ENCODE measurements at regions not wholly inside any gene's neighbourhood (a gene's known extent, or its start where the extent isn't known, plus 50 kb on each side); places are given as distances from the start of the nearest gene placed in this dataset.

- peaks cover 0 to 5% (median 0%) of the 10 kb centered on the region in 12 donors for H3K4me1 ChIP-seq
- DNase-seq = no peak
- H3K4me3 ChIP-seq = no peak overlapping the region
- WGBS, 4 donors = 61 to 80% (median 72%) methylated on average over 4 of the region's 4 CpGs
- no peaks in the 10 kb centered on the region for H3K27me3 ChIP-seq
- no peak overlapping the region for H3K27ac ChIP-seq
- peak in 1 of 4 donors; percentile 51 for ATAC-seq
- peaks cover 0 to 8% (median 0%) of the 10 kb centered on the region in 12 donors for H3K9me3 ChIP-seq
- TF ChIP-seq, protein P1, sequence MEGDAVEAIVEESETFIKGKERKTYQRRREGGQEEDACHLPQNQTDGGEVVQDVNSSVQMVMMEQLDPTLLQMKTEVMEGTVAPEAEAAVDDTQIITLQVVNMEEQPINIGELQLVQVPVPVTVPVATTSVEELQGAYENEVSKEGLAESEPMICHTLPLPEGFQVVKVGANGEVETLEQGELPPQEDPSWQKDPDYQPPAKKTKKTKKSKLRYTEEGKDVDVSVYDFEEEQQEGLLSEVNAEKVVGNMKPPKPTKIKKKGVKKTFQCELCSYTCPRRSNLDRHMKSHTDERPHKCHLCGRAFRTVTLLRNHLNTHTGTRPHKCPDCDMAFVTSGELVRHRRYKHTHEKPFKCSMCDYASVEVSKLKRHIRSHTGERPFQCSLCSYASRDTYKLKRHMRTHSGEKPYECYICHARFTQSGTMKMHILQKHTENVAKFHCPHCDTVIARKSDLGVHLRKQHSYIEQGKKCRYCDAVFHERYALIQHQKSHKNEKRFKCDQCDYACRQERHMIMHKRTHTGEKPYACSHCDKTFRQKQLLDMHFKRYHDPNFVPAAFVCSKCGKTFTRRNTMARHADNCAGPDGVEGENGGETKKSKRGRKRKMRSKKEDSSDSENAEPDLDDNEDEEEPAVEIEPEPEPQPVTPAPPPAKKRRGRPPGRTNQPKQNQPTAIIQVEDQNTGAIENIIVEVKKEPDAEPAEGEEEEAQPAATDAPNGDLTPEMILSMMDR (IDR thresholded peaks at IDR 0.05) = no peak
- no peak for TF ChIP-seq POLR2A (IDR thresholded peaks at IDR 0.05)
- intact Hi-C loops (cut with DNase I) = loop anchor here in 1 of 10 donors (10.0 kb wide), 1 partner anchor 47 kb away; no protein-coding TSS in a partner anchor
- H3K36me3 ChIP-seq = no peaks in the 10 kb centered on the region
These were observed 119.2 kb downstream of the CARTPT start for GRCh38 chr5:71838286-71838685.

DNA sequence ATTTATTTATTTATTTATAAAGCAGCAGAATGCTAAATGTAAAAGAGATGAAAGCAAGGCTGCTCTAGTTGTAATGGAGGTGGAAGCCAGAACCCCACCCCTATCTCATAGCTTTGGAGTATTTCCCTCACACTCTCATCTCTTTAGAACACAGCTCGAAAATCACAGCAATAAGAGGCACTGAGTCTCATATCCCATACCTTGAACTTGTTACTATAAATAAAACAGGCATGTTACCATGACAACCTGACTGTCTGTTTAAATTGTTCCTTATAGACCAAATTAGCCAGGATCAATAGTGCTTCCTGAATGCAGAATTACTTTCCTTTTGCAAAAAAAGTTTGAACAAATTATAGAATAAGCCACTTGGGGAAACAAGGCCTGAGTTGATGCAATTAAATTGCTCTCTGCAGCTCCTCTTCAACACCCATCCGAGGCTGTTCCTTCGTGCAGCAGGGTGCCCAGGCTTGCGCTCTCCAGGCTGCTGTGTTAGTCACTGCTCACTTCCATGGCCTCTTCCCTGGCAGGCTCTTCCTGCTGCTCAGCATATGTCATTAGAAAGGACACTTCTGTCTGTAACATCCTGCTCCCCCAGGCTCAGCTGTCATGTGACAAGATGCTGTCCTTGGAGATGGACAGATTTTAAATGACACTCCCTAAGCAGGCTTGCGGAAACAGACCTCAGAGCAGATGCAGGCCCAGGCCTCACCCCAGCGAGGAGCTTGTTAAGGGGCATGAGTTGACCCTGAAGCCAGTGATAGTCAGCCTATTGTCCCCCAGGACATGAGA is 120.2 kb downstream of the CARTPT start:
- no peak overlapping the region for H3K4me3 ChIP-seq
- peak in 2 of 4 donors; percentile 29 to 46 for ATAC-seq
- no peak for TF ChIP-seq POLR2A (IDR thresholded peaks at IDR 0.05)
- TF ChIP-seq, protein P1 (IDR thresholded peaks at IDR 0.05) = no peak
- H3K27ac ChIP-seq = no peak overlapping the region
- 53 to 75% (median 68%) methylated on average over 6 of the region's 6 CpGs for WGBS, 4 donors
- peak in 1 of 5 donors; percentile 25 for DNase-seq
- peaks cover 0 to 5% (median 0%) of the 10 kb centered on the region in 12 donors for H3K4me1 ChIP-seq
- H3K36me3 ChIP-seq = no peaks in the 10 kb centered on the region
- H3K27me3 ChIP-seq = no peaks in the 10 kb centered on the region
- intact Hi-C loops (cut with DNase I) = loop anchor here in 1 of 10 donors (10.0 kb wide), 1 partner anchor 46 kb away; no protein-coding TSS in a partner anchor
- peaks cover 0 to 8% (median 0%) of the 10 kb centered on the region in 12 donors for H3K9me3 ChIP-seq

DNA sequence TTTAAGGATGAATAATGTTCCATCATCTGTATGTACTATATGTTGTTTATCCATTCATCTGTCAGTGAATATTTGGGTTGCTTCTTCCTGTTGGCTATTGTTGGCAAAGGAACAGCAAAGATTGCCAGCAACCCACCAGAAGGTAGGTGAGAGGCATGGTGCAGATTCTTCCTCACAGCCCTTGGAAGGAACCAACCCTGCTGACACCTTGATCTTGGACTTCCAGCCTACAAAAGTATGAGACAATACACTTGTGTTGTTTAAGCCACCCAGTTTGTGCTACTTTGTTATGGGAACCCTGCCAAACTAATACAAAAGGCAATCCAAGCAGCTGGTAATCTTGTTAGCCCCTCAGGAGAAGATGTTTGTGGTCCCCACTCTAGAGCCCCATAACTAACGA is 122.0 kb downstream of the CARTPT start:
- no peak for ATAC-seq
- Histone ChIP-seq H3K4me3 (no peak overlapping the region), H3K27me3 (no peaks in the 10 kb centered on the region), H3K9me3 (peaks cover 0 to 8% (median 0%) of the 10 kb centered on the region in 12 donors), H3K27ac (no peak overlapping the region), H3K36me3 (no peaks in the 10 kb centered on the region), H3K4me1 (peaks cover 0 to 5% (median 0%) of the 10 kb centered on the region in 12 donors)
- no peak for TF ChIP-seq POLR2A (IDR thresholded peaks at IDR 0.05)
- TF ChIP-seq, protein P1 (IDR thresholded peaks at IDR 0.05) = no peak
- 85 to 96% (median 89%) methylated on average over 1 of the region's 1 CpG for whole genome bisulfite sequencing, 4 donors
- DNase-seq = no peak
- intact Hi-C loops (cut with DNase I) = no loop called here

GRCh38 chr5:71843111-71843510 is 124.0 kb downstream of the CARTPT start:
- 82 to 92% (median 87%) methylated on average over 3 of the region's 3 CpGs for WGBS, 4 donors
- DNase-seq (no peak), ATAC-seq (no peak)
- Histone ChIP-seq H3K4me1 (no peaks in the 10 kb centered on the region), H3K4me3 (no peak overlapping the region), H3K9me3 (peaks cover 0 to 13% (median 0%) of the 10 kb centered on the region in 12 donors), H3K36me3 (no peaks in the 10 kb centered on the region), H3K27me3 (no peaks in the 10 kb centered on the region), H3K27ac (no peak overlapping the region)
- intact Hi-C loops (cut with DNase I) = no loop called here
- TF ChIP-seq POLR2A (IDR thresholded peaks at IDR 0.05) = no peak
- TF ChIP-seq, protein P1 (IDR thresholded peaks at IDR 0.05) = no peak
